ENCODE measurements at regions not wholly inside any gene's neighbourhood (a gene's known extent, or its start where the extent isn't known, plus 50 kb on each side); places are given as distances from the start of the nearest gene placed in this dataset.
"Not testable (repeated sequence)": the region's sequence is repeated elsewhere in the genome, so short reads cannot be mapped to it uniquely, and the experiment has no call there.

DNA sequence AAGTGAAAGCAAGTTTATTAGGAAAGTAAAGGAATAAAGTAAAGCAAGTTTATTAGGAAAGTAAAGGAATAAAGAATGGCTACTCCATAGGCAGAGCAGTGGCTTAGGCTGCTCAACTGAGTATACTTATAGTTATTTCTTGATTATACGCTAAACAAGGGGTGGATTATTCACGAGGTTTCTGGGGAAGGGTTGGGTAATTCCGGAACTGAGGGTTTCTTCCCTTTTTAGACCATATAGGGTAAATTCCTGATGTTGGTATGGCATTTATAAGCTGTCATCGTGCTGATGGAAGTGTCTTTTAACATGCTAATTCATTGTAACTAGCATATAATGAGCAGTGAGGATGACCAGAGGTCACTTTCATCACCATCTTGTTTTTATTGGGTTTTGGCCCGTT is 194.3 kb downstream of the DLEU7 start:
- peaks cover 8% of the 10 kb centered on the region for H3K4me1 ChIP-seq (ENCODE audit: control insufficient read depth, insufficient read depth, low read length)
- H3K9me3 ChIP-seq (ENCODE audit: control insufficient read depth, low read length), result no peaks in the 10 kb centered on the region
- H3K27me3 ChIP-seq (replicated peaks; ENCODE audit: control insufficient read depth, insufficient read depth, low read length), result no peaks in the 10 kb centered on the region
- DNase-seq (ENCODE audit: low read depth), result no peak
- H3K36me3 ChIP-seq (ENCODE audit: control insufficient read depth, insufficient read depth, low read length, severe bottlenecking), result no peaks in the 10 kb centered on the region
- H3K4me3 ChIP-seq (ENCODE audit: low read length), result no peak overlapping the region
- H3K9ac ChIP-seq (ENCODE audit: low read length), result no peak overlapping the region

DNA sequence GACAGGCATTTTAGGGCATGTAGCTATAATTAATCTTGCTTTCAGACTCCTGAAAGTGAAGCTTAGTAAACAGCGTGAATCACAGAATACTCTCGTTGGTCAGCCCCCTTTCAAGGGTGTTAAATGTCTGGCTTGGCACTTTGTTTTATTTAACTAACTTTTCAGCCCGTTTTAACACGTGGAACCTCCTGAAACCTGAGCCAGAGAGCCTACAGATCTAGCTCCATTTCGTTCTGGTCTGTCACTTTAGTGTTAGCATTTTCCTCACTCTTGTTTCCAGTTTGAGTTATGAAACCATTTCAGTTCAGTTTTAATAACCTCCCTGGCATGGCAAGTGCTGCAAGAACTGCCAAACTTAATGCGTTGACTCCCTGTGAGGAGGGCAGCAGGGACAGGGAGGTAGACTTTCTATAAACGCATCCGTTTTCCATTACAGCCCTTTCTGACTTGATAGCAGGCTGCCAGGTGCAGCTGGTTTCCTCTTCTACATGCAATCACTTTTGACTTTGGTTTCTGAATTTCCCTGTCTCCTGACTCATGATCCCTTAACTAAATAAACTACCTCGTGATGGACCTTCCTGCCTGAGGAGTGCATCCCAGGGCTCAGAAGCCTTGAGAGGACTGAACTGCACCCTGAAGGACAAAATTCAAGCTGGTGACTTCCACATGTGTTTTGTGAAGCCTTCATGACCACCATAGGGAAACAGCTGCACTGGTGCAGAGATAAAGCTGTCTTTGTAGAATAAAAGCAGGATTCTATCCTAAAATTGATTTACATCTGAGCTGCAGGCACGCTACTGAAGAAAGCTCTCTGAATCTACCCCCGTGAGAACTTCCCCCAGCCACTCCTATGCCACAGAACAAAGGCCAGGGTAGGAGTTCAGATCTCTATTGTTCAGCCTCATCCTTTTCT is 192.6 kb downstream of the DLEU7 start:
- no peaks in the 10 kb centered on the region for H3K27me3 ChIP-seq (replicated peaks; ENCODE audit: control insufficient read depth, insufficient read depth, low read length)
- DNase-seq (ENCODE audit: low read depth), result peak; percentile 16

DNA sequence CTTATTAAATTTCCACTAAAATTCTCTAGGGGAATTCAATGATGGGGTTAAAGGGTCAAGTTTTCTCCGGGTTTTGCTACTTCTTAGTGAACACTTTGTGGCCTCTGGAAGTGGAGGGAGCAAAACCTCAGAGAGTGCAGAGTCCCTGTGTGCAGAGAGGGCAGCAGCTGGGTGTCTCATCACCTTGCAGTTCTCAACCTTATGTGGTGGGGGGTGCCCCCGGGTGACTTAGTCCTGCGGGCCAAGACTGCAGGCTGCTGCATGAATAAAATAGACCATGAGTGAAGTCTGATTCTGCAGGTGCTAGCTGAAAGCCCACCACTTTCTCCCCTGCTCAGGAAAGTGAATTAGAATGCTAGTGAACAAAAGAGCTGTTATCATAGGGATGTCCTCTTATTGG is 191.6 kb downstream of the DLEU7 start:
- H3K36me3 ChIP-seq (ENCODE audit: control insufficient read depth, insufficient read depth, low read length, severe bottlenecking), result no peaks in the 10 kb centered on the region
- H3K9me3 ChIP-seq (ENCODE audit: control insufficient read depth, low read length), result no peaks in the 10 kb centered on the region
- DNase-seq (ENCODE audit: low read depth), result no peak
- no peak overlapping the region for H3K4me3 ChIP-seq (ENCODE audit: low read length)
- H3K27me3 ChIP-seq (replicated peaks; ENCODE audit: control insufficient read depth, insufficient read depth, low read length), result no peaks in the 10 kb centered on the region
- H3K9ac ChIP-seq (ENCODE audit: low read length), result no peak overlapping the region
- H3K4me1 ChIP-seq (ENCODE audit: control insufficient read depth, insufficient read depth, low read length), result peaks cover 8% of the 10 kb centered on the region

More for the DNA sequence above, 192.6 kb downstream of the DLEU7 start:
- Histone ChIP-seq H3K9me3 (ENCODE audit: control insufficient read depth, low read length) (no peaks in the 10 kb centered on the region), H3K9ac (ENCODE audit: low read length) (no peak overlapping the region), H3K4me3 (ENCODE audit: low read length) (no peak overlapping the region), H3K4me1 (ENCODE audit: control insufficient read depth, insufficient read depth, low read length) (peaks cover 8% of the 10 kb centered on the region), H3K36me3 (ENCODE audit: control insufficient read depth, insufficient read depth, low read length, severe bottlenecking) (no peaks in the 10 kb centered on the region)

DNA sequence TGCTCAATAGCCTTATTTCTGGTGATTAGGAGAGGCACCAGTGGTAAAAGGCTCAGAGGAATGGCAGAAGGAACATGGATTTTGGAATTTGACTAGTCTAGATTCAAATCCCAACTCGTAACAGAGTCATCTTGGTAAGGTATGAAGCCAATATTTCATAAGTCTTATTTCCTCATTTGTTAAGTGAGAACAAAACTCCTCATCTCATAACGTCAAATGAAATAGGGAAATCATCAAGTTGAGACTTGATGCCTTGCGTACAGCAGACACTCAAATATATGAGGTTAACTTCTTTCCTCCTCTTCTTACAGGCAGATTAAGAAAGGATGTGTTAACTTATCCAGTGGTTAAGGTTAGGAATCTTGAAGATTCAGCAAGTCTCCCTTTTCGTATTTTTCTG is 189.2 kb downstream of the DLEU7 start:
- H3K27me3 ChIP-seq (replicated peaks; ENCODE audit: control insufficient read depth, insufficient read depth, low read length), result no peaks in the 10 kb centered on the region
- no peak for DNase-seq (ENCODE audit: low read depth)
- no peaks in the 10 kb centered on the region for H3K9me3 ChIP-seq (ENCODE audit: control insufficient read depth, low read length)
- no peak overlapping the region for H3K9ac ChIP-seq (ENCODE audit: low read length)
- no peak overlapping the region for H3K4me3 ChIP-seq (ENCODE audit: low read length)
- no peaks in the 10 kb centered on the region for H3K36me3 ChIP-seq (ENCODE audit: control insufficient read depth, insufficient read depth, low read length, severe bottlenecking)
- H3K4me1 ChIP-seq (ENCODE audit: control insufficient read depth, insufficient read depth, low read length), result peaks cover 8% of the 10 kb centered on the region

DNA sequence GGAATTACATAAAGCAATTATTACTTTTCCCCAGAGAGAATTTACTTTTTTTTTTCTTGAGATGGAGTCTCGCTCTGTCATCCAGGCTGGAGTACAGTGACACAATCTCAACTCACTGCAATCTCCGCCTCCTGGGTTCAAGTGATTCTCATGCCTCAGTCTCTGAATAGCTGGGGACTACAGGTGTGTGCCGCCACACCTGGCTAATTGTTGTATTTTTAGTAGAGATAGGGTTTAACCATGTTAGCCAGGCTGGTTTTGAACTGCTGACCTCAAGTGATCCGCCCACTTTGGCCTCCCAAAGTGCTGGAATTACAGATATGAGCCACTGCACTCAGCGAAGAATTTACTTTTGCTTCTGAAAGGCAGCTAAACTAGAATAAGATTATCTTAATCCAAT is 181.6 kb downstream of the DLEU7 start:
- not testable (repeated sequence) for H3K9ac ChIP-seq (ENCODE audit: low read length); H3K4me1 ChIP-seq (ENCODE audit: control insufficient read depth, insufficient read depth, low read length); H3K9me3 ChIP-seq (ENCODE audit: control insufficient read depth, low read length); DNase-seq (ENCODE audit: low read depth); H3K4me3 ChIP-seq (ENCODE audit: low read length); H3K27me3 ChIP-seq (replicated peaks; ENCODE audit: control insufficient read depth, insufficient read depth, low read length); H3K36me3 ChIP-seq (ENCODE audit: control insufficient read depth, insufficient read depth, low read length, severe bottlenecking)

DNA sequence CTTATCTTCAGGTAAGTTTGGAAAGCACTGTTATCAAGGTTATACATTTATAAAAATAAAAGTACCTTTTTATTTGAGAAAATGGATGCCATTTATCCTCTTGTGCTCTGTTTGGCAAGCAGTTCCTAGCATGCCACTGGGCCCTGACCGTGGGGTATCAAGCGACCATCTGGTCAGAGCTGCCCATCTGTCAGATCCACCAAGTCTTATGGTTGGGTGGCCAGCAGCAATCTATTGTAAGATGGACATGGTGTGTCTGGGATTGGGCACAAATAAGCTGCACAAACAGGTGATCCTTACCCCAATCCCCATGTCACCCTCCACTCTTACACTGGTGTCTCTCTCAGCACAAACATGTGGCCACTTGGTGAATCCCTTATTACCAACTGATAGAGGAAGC is 178.5 kb downstream of the DLEU7 start:
- H3K4me1 ChIP-seq (ENCODE audit: control insufficient read depth, insufficient read depth, low read length), result no peaks in the 10 kb centered on the region
- no peaks in the 10 kb centered on the region for H3K9me3 ChIP-seq (ENCODE audit: control insufficient read depth, low read length)
- no peak for DNase-seq (ENCODE audit: low read depth)
- H3K9ac ChIP-seq (ENCODE audit: low read length), result no peak overlapping the region
- no peaks in the 10 kb centered on the region for H3K36me3 ChIP-seq (ENCODE audit: control insufficient read depth, insufficient read depth, low read length, severe bottlenecking)
- H3K4me3 ChIP-seq (ENCODE audit: low read length), result no peak overlapping the region
- H3K27me3 ChIP-seq (replicated peaks; ENCODE audit: control insufficient read depth, insufficient read depth, low read length), result no peaks in the 10 kb centered on the region

DNA sequence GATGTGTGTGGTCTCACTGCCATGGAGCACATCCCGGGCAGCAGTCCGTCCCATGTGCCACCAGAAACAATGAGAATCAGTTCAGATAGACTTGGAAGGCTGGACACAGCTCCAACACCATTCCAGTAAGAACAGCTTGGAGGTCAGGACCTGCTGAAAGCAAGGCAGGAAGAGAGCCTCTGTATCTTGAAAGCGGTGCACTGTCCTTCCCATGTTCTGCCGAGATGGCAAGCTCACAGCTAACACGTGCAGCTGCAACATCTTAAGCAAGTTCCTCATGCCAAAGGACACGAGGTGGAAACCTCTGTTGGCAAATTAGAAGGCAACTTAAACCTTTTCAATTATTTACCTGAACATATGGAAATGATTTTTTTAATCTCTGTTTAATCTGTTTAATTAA is 175.4 kb downstream of the DLEU7 start:
- H3K9me3 ChIP-seq (ENCODE audit: control insufficient read depth, low read length), result no peaks in the 10 kb centered on the region

DNA sequence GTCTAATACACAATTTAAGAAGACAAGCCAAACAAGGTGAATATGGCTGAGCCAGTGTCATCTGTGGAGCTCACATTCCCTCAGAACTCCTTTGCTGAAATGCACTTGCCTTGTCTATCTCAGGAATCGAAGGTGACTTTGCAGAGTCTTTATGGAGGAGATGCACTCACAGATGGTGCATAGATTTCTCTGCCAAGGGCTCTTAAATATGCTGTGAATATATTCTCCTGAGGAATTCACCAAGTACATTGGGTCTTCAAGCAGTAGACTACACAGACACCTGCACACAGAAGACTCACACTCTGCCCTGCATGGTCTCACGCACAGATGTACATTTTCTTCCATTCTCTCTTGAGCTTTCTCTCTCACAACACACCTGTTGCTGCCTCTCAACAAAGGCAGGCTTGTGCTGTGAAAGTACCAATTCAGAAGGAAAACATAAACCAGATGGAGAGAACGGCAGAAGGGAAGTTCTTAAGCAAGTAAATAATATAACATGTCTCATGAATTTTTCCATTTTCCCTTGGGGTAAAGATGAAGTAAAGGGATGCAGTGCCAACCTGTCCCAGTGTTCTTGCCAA is 174.7 kb downstream of the DLEU7 start:
- Histone ChIP-seq H3K4me1 (ENCODE audit: control insufficient read depth, insufficient read depth, low read length) (peaks cover 29% of the 10 kb centered on the region), H3K36me3 (ENCODE audit: control insufficient read depth, insufficient read depth, low read length, severe bottlenecking) (no peaks in the 10 kb centered on the region)
- no peak for DNase-seq (ENCODE audit: low read depth)

More for the DNA sequence above, 175.4 kb downstream of the DLEU7 start:
- Histone ChIP-seq H3K9ac (ENCODE audit: low read length) (no peak overlapping the region), H3K27me3 (replicated peaks; ENCODE audit: control insufficient read depth, insufficient read depth, low read length) (no peaks in the 10 kb centered on the region), H3K4me1 (ENCODE audit: control insufficient read depth, insufficient read depth, low read length) (peaks cover 29% of the 10 kb centered on the region), H3K36me3 (ENCODE audit: control insufficient read depth, insufficient read depth, low read length, severe bottlenecking) (no peaks in the 10 kb centered on the region), H3K4me3 (ENCODE audit: low read length) (no peak overlapping the region)
- DNase-seq (ENCODE audit: low read depth), result no peak

DNA sequence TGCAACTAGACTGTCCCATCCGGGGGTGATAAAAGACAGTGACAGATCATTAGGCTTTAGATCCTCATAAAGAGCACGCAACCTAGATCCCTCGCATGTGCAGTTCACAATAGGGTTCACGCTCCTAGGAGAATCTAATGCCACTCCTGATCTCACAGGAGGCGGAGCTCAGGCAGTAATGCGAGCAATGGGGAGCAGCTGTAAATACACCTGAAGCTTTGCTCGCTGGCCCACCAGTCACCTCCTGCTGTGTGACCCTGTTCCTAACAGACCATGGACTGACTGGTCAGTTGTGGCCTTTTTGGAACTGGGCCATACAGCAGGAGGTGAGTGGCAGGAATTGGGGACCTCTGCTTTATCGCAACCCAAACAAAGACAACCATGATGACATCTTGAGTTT is 173.2 kb downstream of the DLEU7 start:
- Histone ChIP-seq H3K4me1 (ENCODE audit: control insufficient read depth, insufficient read depth, low read length) (peaks cover 29% of the 10 kb centered on the region), H3K9me3 (ENCODE audit: control insufficient read depth, low read length) (no peaks in the 10 kb centered on the region), H3K9ac (ENCODE audit: low read length) (no peak overlapping the region), H3K36me3 (ENCODE audit: control insufficient read depth, insufficient read depth, low read length, severe bottlenecking) (no peaks in the 10 kb centered on the region), H3K27me3 (replicated peaks; ENCODE audit: control insufficient read depth, insufficient read depth, low read length) (no peaks in the 10 kb centered on the region), H3K4me3 (ENCODE audit: low read length) (no peak overlapping the region)
- no peak for DNase-seq (ENCODE audit: low read depth)

More for the DNA sequence above, 174.7 kb downstream of the DLEU7 start:
- H3K9ac ChIP-seq (ENCODE audit: low read length), result no peak overlapping the region
- H3K4me3 ChIP-seq (ENCODE audit: low read length), result no peak overlapping the region
- H3K9me3 ChIP-seq (ENCODE audit: control insufficient read depth, low read length), result no peaks in the 10 kb centered on the region
- no peaks in the 10 kb centered on the region for H3K27me3 ChIP-seq (replicated peaks; ENCODE audit: control insufficient read depth, insufficient read depth, low read length)

DNA sequence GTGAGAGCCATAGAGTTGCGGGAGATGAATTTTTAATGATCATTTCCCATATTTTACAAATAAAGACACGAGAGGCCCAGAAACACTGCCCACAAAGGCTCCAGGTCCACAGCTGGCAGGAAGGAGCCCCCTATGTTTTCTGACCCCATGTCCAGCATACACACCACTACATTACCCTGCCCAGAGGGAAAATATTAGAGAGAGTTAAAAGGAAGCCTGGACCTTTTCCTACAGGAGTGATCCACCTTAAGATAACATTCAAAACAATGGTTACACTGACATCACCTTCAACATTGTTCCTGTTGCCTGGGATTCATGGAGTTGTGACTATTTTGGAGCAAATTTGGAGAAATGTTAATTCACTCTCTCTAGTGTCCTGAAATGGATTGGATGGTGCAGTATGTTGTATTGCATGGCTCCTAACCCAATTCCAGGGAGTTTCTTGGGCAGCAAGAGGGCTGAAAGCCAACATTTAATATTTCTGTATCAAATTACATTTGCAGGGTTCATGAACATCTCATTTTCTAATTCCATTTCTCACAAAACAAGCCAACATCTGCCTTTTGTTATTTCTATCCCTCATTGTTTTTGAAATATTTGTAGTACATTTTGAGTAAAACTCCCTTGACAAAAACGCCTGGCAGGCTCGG is 172.5 kb downstream of the DLEU7 start:
- Histone ChIP-seq H3K4me3 (ENCODE audit: low read length) (no peak overlapping the region), H3K4me1 (ENCODE audit: control insufficient read depth, insufficient read depth, low read length) (peaks cover 31% of the 10 kb centered on the region), H3K36me3 (ENCODE audit: control insufficient read depth, insufficient read depth, low read length, severe bottlenecking) (no peaks in the 10 kb centered on the region), H3K9me3 (ENCODE audit: control insufficient read depth, low read length) (no peaks in the 10 kb centered on the region), H3K9ac (ENCODE audit: low read length) (no peak overlapping the region), H3K27me3 (replicated peaks; ENCODE audit: control insufficient read depth, insufficient read depth, low read length) (no peaks in the 10 kb centered on the region)
- peak; percentile 81 for DNase-seq (ENCODE audit: low read depth)

DNA sequence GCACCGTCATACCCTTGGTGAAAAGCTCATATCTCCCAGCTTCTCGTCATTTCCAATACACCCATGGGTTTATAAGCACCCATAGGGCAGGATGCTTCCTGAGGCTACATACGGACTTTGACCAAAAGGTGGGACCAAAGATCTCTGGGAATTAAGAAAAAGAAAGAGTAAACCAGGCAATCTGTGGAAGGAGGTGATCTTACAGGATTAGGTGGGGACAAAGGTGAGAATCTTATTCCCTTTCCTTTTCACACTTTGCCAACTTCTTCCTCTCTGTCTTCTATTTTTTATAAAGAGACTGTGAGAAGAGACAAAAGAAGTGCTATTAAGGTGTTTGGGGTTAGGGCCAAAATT is 172.0 kb downstream of the DLEU7 start:
- Histone ChIP-seq H3K36me3 (ENCODE audit: control insufficient read depth, insufficient read depth, low read length, severe bottlenecking) (no peaks in the 10 kb centered on the region), H3K9ac (ENCODE audit: low read length) (peak overlapping the region; percentile 36), H3K4me3 (ENCODE audit: low read length) (no peak overlapping the region), H3K4me1 (ENCODE audit: control insufficient read depth, insufficient read depth, low read length) (peaks cover 36% of the 10 kb centered on the region), H3K27me3 (replicated peaks; ENCODE audit: control insufficient read depth, insufficient read depth, low read length) (no peaks in the 10 kb centered on the region), H3K9me3 (ENCODE audit: control insufficient read depth, low read length) (no peaks in the 10 kb centered on the region)
- no peak for DNase-seq (ENCODE audit: low read depth)
